ENCODE measurements at regions not wholly inside any gene's neighbourhood (a gene's known extent, or its start where the extent isn't known, plus 50 kb on each side); places are given as distances from the start of the nearest gene placed in this dataset.

DNA sequence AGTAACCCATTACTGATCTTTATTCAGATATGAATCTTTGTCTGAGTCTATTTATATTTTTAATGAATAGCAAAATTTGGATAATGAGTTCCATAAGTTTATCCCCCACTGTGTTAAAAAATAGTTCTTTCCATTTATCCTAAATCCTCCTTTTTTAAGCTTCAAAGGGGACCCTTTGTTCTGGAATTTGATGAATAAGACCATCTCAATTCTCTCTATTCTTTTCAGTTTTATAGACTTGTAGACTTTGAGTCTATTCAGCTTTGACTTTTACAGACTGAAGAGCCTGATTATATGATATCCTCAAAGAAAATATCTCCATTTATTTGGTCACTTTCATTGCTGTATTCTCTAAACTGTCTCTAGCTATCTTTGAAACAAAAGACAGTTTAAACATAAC, 2146.1 kb upstream of the CELF4 start:
- no peak for TF ChIP-seq EP300 (IDR thresholded peaks at IDR 0.05)
- TF ChIP-seq, protein P1, sequence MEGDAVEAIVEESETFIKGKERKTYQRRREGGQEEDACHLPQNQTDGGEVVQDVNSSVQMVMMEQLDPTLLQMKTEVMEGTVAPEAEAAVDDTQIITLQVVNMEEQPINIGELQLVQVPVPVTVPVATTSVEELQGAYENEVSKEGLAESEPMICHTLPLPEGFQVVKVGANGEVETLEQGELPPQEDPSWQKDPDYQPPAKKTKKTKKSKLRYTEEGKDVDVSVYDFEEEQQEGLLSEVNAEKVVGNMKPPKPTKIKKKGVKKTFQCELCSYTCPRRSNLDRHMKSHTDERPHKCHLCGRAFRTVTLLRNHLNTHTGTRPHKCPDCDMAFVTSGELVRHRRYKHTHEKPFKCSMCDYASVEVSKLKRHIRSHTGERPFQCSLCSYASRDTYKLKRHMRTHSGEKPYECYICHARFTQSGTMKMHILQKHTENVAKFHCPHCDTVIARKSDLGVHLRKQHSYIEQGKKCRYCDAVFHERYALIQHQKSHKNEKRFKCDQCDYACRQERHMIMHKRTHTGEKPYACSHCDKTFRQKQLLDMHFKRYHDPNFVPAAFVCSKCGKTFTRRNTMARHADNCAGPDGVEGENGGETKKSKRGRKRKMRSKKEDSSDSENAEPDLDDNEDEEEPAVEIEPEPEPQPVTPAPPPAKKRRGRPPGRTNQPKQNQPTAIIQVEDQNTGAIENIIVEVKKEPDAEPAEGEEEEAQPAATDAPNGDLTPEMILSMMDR (IDR thresholded peaks at IDR 0.05): no peak
